Stomach (tissue), 4 donors: ENCODE measurements at regions not wholly inside any gene's neighbourhood (a gene's known extent, or its start where the extent isn't known, plus 50 kb on each side); places are given as distances from the start of the nearest gene placed in this dataset.

ENCODE experiments used
- CTCF ChIP-seq, 7 experiments: fragments of 450-650 bp in 4 of 7; fragments of 200-600 bp in 3 of 7; sonication (generic) in 3 of 7; IDR thresholded peaks; one replicate each; pipeline ENCODE4 v1.5.1; 2016 to 2019; ENCODE audit warnings: antibody characterized with exemption in 7 of 7, control low read depth in 2 of 7, mild to moderate bottlenecking in 1 of 7
- EP300 ChIP-seq: sonication (generic); formaldehyde crosslinking; IDR thresholded peaks from one replicate; pipeline ENCODE4 v1.6.1; 2017; ENCODE audit warnings: antibody characterized with exemption
- POLR2A ChIP-seq, 4 donors: fragments of 450-650 bp; IDR thresholded peaks; one replicate each; pipeline ENCODE4 v1.6.1; 2016; ENCODE audit warnings: antibody characterized with exemption in 4 of 4, control low read depth in 2 of 4, mild to moderate bottlenecking in 1 of 4, moderate library complexity in 1 of 4
- POLR2AphosphoS5 ChIP-seq, 3 donors: sonication (generic); formaldehyde crosslinking; IDR thresholded peaks; one replicate each; pipeline ENCODE4 v1.6.1; 2016; ENCODE audit warnings: antibody characterized with exemption in 3 of 3

GRCh38 chr1:209414803-209415329 lies 168.6 kb upstream of the CAMK1G start:
- TF ChIP-seq CTCF (IDR thresholded peaks at IDR 0.05) (no peak), POLR2AphosphoS5 (IDR thresholded peaks at IDR 0.05) (no peak), POLR2A (IDR thresholded peaks at IDR 0.05) (no peak), EP300 (no peak)
